ENCODE measurements at regions not wholly inside any gene's neighbourhood (a gene's known extent, or its start where the extent isn't known, plus 50 kb on each side); places are given as distances from the start of the nearest gene placed in this dataset.

- H3K14ac ChIP-seq (replicated peaks; ENCODE audit: low read depth, low read length): peak overlapping the region; percentile 79
Measured at GRCh38 chr10:33010132-33011037, 52.4 kb upstream of the ITGB1 start.

More at GRCh38 chr10:33010132-33011037, 52.4 kb upstream of the ITGB1 start:
- Histone ChIP-seq H3K4ac (ENCODE audit: low read depth, low read length) (peak overlapping the region; percentile 84), H2AK9ac (replicated peaks; ENCODE audit: low read depth, low read length, poor library complexity) (peak overlapping the region; percentile 5), H2AFZ (replicated peaks; ENCODE audit: low read length, poor library complexity) (peak overlapping the region; percentile 29), H2BK15ac (ENCODE audit: low read depth, low read length) (peak overlapping the region; percentile 84; the same call in 2 of the 3 replicates), H3K79me1 (ENCODE audit: low read depth in 1 of 2, low read length in 2 of 2) (peaks cover 3 to 16% of the 10 kb centered on the region in 2 experiments; a peak in 2 of 4 replicates), H3K18ac (ENCODE audit: low read depth, low read length) (peak overlapping the region; percentile 53), H2BK5ac (ENCODE audit: low read depth, low read length, poor library complexity, severe bottlenecking) (peak overlapping the region; percentile 38), H4K91ac (ENCODE audit: insufficient read depth, low read depth, low read length) (peak overlapping the region; percentile 88), H3K4me2 (ENCODE audit: low read depth, low read length) (peak overlapping the region; percentile 60), H3K9me1 (ENCODE audit: insufficient read depth, low read length) (peaks cover 11% of the 10 kb centered on the region), H2BK120ac (ENCODE audit: low read depth, low read length) (peak overlapping the region; percentile 50), H3K56ac (ENCODE audit: extremely low read depth, insufficient read depth, low read length) (peak overlapping the region; percentile 55; the same call in 1 of the 2 replicates), H4K5ac (ENCODE audit: low read depth, low read length) (peak overlapping the region; percentile 73; the same call in 1 of the 2 replicates), H3K9ac (ENCODE audit: low read depth, low read length) (peak overlapping the region; percentile 45; the same call in 1 of the 2 replicates), H4K20me1 (ENCODE audit: insufficient read depth, low read length) (no peaks in the 10 kb centered on the region), H3K36me3 (ENCODE audit: control insufficient read depth, insufficient read depth, low read length) (no peaks in the 10 kb centered on the region), H3K27me3 (ENCODE audit: control insufficient read depth, insufficient read depth, low read length) (no peaks in the 10 kb centered on the region), H3K4me3 (ENCODE audit: insufficient read depth, low read depth, low read length) (no peak overlapping the region), H3K9me3 (ENCODE audit: control insufficient read depth, insufficient read depth, low read length) (no peaks in the 10 kb centered on the region), H3K4me1 (ENCODE audit: control insufficient read depth, insufficient read depth, low read length) (peaks cover 11% of the 10 kb centered on the region), H2AK5ac (ENCODE audit: low read depth, low read length) (peak overlapping the region; percentile 90), H3K23ac (ENCODE audit: low read depth, low read length) (peak overlapping the region; percentile 29), H4K8ac (ENCODE audit: low read depth in 2 of 2, low read length in 2 of 2) (peak overlapping the region; percentile 50 to 56), H3K27ac (ENCODE audit: insufficient read depth, low read length) (peak overlapping the region; percentile 81), H2BK20ac (ENCODE audit: low read depth, low read length) (peak overlapping the region; percentile 64)
- ChIA-PET POLR2A (ENCODE audit: unreplicated experiment) (no interaction called here), CTCF (interaction anchor here (0.8 to 2.7 kb wide), 6 partner anchors 18 to 214 kb away, joined by 4 to 18 read pairs (median 6); no protein-coding TSS in a partner anchor)
- no TSS peak for BruUV-seq (replicated peaks)
- dilution Hi-C loops (cut with HindIII; ENCODE audit: low sequenced_read_pairs, unreplicated experiment) (no loop called here), in situ Hi-C loops (cut with MboI; ENCODE audit: low sequenced_read_pairs) (loop anchor here (10.0 kb wide), 2 partner anchors 114 to 144 kb away; no protein-coding TSS in a partner anchor), intact Hi-C loops (cut with micrococcal nuclease) (loop anchor here (1.0 to 10.0 kb wide), 3 partner anchors 104 to 294 kb away; no protein-coding TSS in a partner anchor)
- 0% methylated on average over 2 of the region's 12 CpGs; no CpG with 5 or more reads in 1 of the 2 experiments for WGBS, 2 experiments (ENCODE audit: extremely low coverage in 2 of 2, insufficient read length in 1 of 2)
- DNase-seq (peak; percentile 86), ATAC-seq (ENCODE audit: low read depth) (peak; percentile 51)
- peak; percentile 95 for TF ChIP-seq BHLHE40 (IDR thresholded peaks at IDR 0.05; ENCODE audit: low read depth, low read length)
- peak; percentile 25; the same call in 1 of the 2 replicates for TF ChIP-seq RFX5 (IDR thresholded peaks at IDR 0.05; ENCODE audit: low read depth, low read length)
- TF ChIP-seq RCOR1 (IDR thresholded peaks at IDR 0.05; ENCODE audit: insufficient replicate concordance, low read length): peak; percentile 37
- peak; percentile 80 for TF ChIP-seq SMC3 (IDR thresholded peaks at IDR 0.05; ENCODE audit: low read depth, low read length)
- peak; percentile 76 for TF ChIP-seq RAD21 (IDR thresholded peaks at IDR 0.05; ENCODE audit: low read length)
- TF ChIP-seq CHD1 (IDR thresholded peaks at IDR 0.05; ENCODE audit: low read depth, low read length): no peak
- TF ChIP-seq CEBPB (IDR thresholded peaks at IDR 0.05; ENCODE audit: low read depth, low read length): peak; percentile 35; the same call in 1 of the 2 replicates
- peak; percentile 66 for TF ChIP-seq CTCF (conservative IDR thresholded peaks at IDR 0.05; ENCODE audit: low read depth, low read length)
- TF ChIP-seq ELK1 (IDR thresholded peaks at IDR 0.05; ENCODE audit: borderline replicate concordance, low read depth, low read length): no peak
- 0 out of 2 replicates have a peak, but pooled peaks have one; percentile 7 for TF ChIP-seq FOS (IDR thresholded peaks at IDR 0.05; ENCODE audit: low read depth, low read length)
- no peak for TF ChIP-seq USF2 (IDR thresholded peaks at IDR 0.05; ENCODE audit: low read depth, low read length)
